Common myeloid progenitor, CD34-positive (primary cell): ENCODE measurements at regions not wholly inside any gene's neighbourhood (a gene's known extent, or its start where the extent isn't known, plus 50 kb on each side); places are given as distances from the start of the nearest gene placed in this dataset.

ENCODE experiments used
- CTCF ChIA-PET: fragments of 350-600 bp; sonication (Branson Sonifier 250); formaldehyde crosslinking; loops from one replicate; lab custom pipeline; 2021; ENCODE audit warnings: antibody characterized with exemption; lab: Charles Lee
- POLR2A ChIA-PET: fragments of 350-600 bp; sonication (Branson Sonifier 250); formaldehyde crosslinking; loops from one replicate; lab custom pipeline; 2021; ENCODE audit warnings: antibody characterized with exemption; lab: Charles Lee
- DNase-seq, 3 donors: peaks; one replicate each; pipeline versions ENCODE4 v3.0.0 to v3.0.0-alpha.2; 2013
- H3K27ac ChIP-seq, 2 experiments: 1 replicate in 1 of 2; 2 replicates in 1 of 2; pipeline ENCODE4 v1.7.0; 2013; ENCODE audit warnings: inconsistent platforms in 2 of 2, low read length in 2 of 2, mild to moderate bottlenecking in 2 of 2, low read depth in 1 of 2, moderate library complexity in 1 of 2; ENCODE audit not compliant: severe bottlenecking in 2 of 2, insufficient read depth in 1 of 2, poor library complexity in 1 of 2
- H3K27me3 ChIP-seq, 5 experiments: replicated peaks in 2 of 5; 1 replicate in 3 of 5; 2 replicates in 2 of 5; pipeline versions ENCODE4 v1.6.1 to v1.7.0; 2013; ENCODE audit warnings: low read length in 4 of 5, mild to moderate bottlenecking in 2 of 5, moderate library complexity in 2 of 5, inconsistent platforms in 1 of 5; ENCODE audit not compliant: insufficient read depth in 5 of 5, control insufficient read depth in 4 of 5
- H3K36me3 ChIP-seq, 4 experiments: 1 replicate in 2 of 4; 2 replicates in 2 of 4; pipeline versions ENCODE4 v1.6.1 to v1.7.0; 2013; ENCODE audit warnings: low read length in 3 of 4, control low read depth in 1 of 4, mild to moderate bottlenecking in 1 of 4; ENCODE audit not compliant: control insufficient read depth in 4 of 4, insufficient read depth in 4 of 4
- H3K4me1 ChIP-seq, 4 experiments: 1 replicate in 3 of 4; 2 replicates in 1 of 4; pipeline versions ENCODE4 v1.6.1 to v1.7.1; 2013; ENCODE audit warnings: low read length in 3 of 4, mild to moderate bottlenecking in 3 of 4, control low read depth in 1 of 4, inconsistent platforms in 1 of 4, moderate library complexity in 1 of 4; ENCODE audit not compliant: control insufficient read depth in 4 of 4, insufficient read depth in 4 of 4; ENCODE audit errors: control extremely low read depth in 1 of 4
- H3K4me3 ChIP-seq, 7 experiments: 1 replicate in 4 of 7; 2 replicates in 3 of 7; pipeline versions ENCODE4 v1.5.1 to v1.7.0; 2013; ENCODE audit warnings: mild to moderate bottlenecking in 7 of 7, low read length in 6 of 7, moderate library complexity in 6 of 7, inconsistent platforms in 2 of 7, low read depth in 2 of 7, control low read depth in 1 of 7; ENCODE audit not compliant: insufficient read depth in 4 of 7, control insufficient read depth in 1 of 7; ENCODE audit errors: extremely low read depth in 1 of 7
- H3K9me3 ChIP-seq, 5 experiments: 1 replicate in 4 of 5; 2 replicates in 1 of 5; pipeline versions ENCODE4 v1.6.1 to v1.7.1; 2013; ENCODE audit warnings: low read length in 4 of 5, mild to moderate bottlenecking in 2 of 5, inconsistent platforms in 1 of 5, low read depth in 1 of 5, moderate library complexity in 1 of 5; ENCODE audit not compliant: control insufficient read depth in 4 of 5, insufficient read depth in 2 of 5; ENCODE audit errors: control extremely low read depth in 1 of 5
- WGBS: methylation state at CpG from one replicate; pipeline ENCODE4 v1.1.5; 2013; ENCODE audit not compliant: insufficient coverage; 5-methylcytosine and 5-hydroxymethylcytosine counted together

DNA sequence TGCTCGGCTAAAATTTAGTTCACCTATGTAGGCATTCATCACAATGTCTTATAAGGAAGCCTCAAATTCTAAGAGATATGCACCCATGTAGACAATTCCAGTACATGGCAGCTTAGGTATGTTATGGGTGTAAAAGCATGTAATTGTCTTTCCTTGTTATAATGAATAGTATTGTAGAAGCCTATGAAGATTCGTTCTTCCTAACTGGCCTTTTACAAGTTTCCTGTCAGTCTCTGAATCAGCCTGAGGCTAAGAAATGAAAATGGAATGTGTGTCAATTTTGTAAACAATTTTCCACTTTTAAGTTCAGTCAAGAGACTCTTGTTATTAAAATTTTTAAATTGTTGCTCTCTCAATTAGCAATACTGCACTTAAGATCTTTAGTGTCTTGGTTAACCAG is 189.9 kb upstream of the GALNT5 start:
- ChIA-PET CTCF (no interaction called here), POLR2A (no interaction called here)
- H3K27ac ChIP-seq = no peak overlapping the region
- WGBS = 80% methylated on average over 1 of the region's 2 CpGs
- H3K4me3 ChIP-seq = no peak overlapping the region
- no peak for DNase-seq
- no peaks in the 10 kb centered on the region for H3K9me3 ChIP-seq
- H3K27me3 ChIP-seq = peaks cover 0 to 2% (median 0%) of the 10 kb centered on the region in 5 experiments
- H3K4me1 ChIP-seq = no peaks in the 10 kb centered on the region
- no peaks in the 10 kb centered on the region for H3K36me3 ChIP-seq

DNA sequence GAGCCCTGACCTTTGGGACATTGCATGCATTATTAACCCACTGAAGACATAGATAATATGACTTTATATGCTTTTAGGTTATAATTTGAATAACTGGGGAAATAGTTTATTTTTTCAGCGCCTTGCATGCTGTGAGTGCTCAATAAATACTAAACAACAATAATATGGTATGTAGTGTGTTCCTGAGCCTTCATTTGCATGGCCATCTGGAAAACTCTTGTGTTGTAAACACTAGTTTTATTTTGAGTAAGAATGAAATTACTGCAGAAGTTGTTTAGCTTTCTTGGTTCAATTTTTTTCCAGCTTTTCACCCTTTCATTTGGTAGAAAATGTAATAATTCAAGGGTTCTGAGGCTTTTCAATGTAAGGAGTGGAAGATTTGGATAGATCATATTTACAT is 189.3 kb upstream of the GALNT5 start:
- H3K36me3 ChIP-seq = no peaks in the 10 kb centered on the region
- H3K4me1 ChIP-seq = no peaks in the 10 kb centered on the region
- peaks cover 0 to 2% (median 0%) of the 10 kb centered on the region in 5 experiments for H3K27me3 ChIP-seq
- ChIA-PET CTCF (no interaction called here), POLR2A (no interaction called here)
- no CpG with 5 or more reads among the region's 1 CpG for WGBS
- H3K4me3 ChIP-seq = no peak overlapping the region
- H3K9me3 ChIP-seq = no peaks in the 10 kb centered on the region
- DNase-seq = no peak
- no peak overlapping the region for H3K27ac ChIP-seq

DNA sequence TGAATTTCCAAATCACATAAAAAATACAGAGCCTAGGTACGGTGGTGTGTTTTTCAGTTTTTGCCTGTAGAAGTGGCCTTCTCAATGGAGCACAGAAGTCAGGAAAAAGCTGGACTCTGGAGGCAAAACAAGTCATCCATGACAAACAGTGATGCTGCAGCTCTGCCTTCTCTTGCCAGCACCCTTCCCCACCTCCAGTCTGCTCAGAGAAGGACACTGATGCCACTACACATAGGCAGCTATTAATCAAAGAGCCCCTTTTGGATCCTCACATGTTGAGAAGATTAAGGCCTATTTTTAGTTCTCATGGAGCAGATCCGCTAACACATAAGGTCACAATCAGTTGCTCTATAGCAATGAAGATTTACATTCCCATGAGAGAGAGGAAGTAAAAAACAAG is 181.6 kb upstream of the GALNT5 start:
- Histone ChIP-seq H3K36me3 (no peaks in the 10 kb centered on the region), H3K9me3 (no peaks in the 10 kb centered on the region), H3K4me3 (no peak overlapping the region), H3K27ac (no peak overlapping the region), H3K27me3 (no peaks in the 10 kb centered on the region), H3K4me1 (no peaks in the 10 kb centered on the region)
- 100% methylated on average over 2 of the region's 2 CpGs for WGBS
- POLR2A ChIA-PET = no interaction called here
- DNase-seq = no peak
- CTCF ChIA-PET = no interaction called here

DNA sequence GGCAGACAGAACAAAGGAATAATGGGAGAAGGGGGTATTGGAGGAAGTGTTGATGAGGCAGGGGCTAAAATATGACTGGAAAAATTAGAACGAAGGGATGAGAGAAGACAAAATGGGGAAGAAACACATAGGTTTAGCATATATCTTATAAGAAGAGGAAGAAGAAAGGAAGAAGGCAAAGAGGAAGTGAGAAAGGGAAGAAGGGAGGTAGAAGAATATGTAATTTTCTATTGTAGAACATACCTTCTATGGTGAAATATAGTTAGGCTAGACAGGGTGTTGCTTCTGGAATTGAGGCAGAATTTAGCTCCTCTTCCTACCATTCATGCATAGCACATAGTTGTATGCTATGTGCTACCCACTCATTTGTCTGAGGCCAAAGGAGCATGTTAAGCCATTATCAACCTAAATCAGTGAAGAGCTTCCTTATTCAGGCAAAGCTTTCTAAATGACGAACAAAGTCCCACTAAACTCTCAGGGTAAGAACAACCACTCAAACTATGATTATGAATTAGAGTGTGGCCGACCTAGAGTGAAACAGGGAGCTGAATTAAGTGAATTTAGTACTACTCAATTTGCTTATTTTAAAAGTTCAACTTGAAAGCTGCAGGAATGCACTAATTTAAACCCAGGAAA is 180.9 kb upstream of the GALNT5 start:
- CTCF ChIA-PET = no interaction called here
- H3K27me3 ChIP-seq = no peaks in the 10 kb centered on the region
- H3K27ac ChIP-seq = no peak overlapping the region
- H3K4me1 ChIP-seq = no peaks in the 10 kb centered on the region
- no peak for DNase-seq
- H3K9me3 ChIP-seq = no peaks in the 10 kb centered on the region
- 20% methylated on average over 1 of the region's 3 CpGs for WGBS
- H3K4me3 ChIP-seq = no peak overlapping the region
- POLR2A ChIA-PET = no interaction called here
- no peaks in the 10 kb centered on the region for H3K36me3 ChIP-seq

DNA sequence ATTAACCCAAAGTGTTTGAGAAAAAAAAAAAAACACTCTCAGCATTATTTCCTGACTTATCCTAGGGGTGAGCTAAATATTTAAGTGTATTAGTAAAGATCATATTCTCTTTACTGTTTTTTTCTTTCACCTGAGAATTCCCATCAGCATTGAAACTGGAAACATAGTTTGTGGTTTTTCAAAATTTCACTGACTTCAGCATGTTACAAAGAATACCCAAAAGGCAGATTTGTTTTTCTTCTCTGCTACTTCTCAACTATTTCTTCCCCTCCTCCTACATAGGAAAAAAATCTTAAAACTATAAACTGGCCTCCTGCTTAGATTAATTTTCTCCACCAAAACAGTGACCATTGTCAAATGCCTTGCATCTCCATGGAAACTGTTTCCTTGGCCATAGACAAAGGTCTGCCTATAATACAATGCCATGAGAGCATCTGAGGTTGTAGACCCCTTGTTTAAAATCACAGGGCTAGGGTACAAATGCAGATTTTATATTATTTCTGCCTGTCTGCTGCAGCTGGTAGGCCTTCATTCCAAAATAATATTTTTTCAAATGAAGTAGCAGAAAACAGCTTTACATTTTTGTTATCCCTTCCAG is 179.7 kb upstream of the GALNT5 start:
- ChIA-PET CTCF (no interaction called here), POLR2A (no interaction called here)
- no peak for DNase-seq
- H3K36me3 ChIP-seq = no peaks in the 10 kb centered on the region
- H3K4me1 ChIP-seq = no peaks in the 10 kb centered on the region
- no peak overlapping the region for H3K4me3 ChIP-seq
- no peaks in the 10 kb centered on the region for H3K27me3 ChIP-seq
- no peaks in the 10 kb centered on the region for H3K9me3 ChIP-seq
- no peak overlapping the region for H3K27ac ChIP-seq

DNA sequence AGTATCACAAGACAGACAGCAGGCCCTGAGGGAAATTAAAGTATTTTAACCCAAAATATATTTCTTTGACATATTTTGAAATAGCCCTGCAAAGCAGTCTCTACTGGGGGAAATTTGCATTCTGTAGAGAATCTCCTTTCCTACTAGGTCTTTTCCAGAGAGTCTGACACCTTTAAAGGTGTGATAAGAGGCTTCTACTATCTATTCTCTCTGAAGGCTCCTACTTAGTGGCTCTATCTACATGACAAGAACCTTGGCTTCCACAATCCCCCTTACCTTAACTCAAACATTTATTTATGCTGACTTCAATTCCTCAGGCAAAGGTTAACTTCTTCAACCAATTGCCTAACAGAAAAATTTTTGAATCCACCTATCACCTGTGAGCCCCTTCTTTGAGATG is 174.6 kb upstream of the GALNT5 start:
- H3K27ac ChIP-seq = no peak overlapping the region
- H3K36me3 ChIP-seq = no peaks in the 10 kb centered on the region
- no peak overlapping the region for H3K4me3 ChIP-seq
- DNase-seq = no peak
- CTCF ChIA-PET = no interaction called here
- H3K27me3 ChIP-seq = no peaks in the 10 kb centered on the region
- no peaks in the 10 kb centered on the region for H3K4me1 ChIP-seq
- no peaks in the 10 kb centered on the region for H3K9me3 ChIP-seq
- POLR2A ChIA-PET = no interaction called here

DNA sequence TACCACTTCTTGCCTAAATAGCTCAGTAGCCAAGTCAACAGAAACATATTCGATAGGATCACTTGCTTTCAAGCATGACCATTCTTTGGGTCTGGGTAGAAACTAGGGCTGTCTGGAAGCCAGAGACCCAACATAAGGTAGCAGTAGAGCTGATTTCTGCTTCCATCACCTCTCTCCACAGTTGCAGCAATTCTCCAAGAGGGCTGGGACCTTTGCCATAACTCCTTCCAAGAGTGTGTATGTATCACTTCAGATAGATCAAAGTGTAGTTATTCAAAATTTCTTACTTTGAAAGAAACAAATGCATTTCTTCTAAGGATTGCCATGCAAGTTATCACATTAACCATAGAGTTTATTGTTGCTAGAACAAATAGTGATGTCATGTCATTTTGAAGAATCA is 172.0 kb upstream of the GALNT5 start:
- CTCF ChIA-PET = no interaction called here

More for the DNA sequence above, 172.0 kb upstream of the GALNT5 start:
- Histone ChIP-seq H3K9me3 (no peaks in the 10 kb centered on the region), H3K27ac (no peak overlapping the region), H3K4me1 (no peaks in the 10 kb centered on the region), H3K27me3 (no peaks in the 10 kb centered on the region), H3K36me3 (no peaks in the 10 kb centered on the region), H3K4me3 (no peak overlapping the region)
- 100% methylated on average over 1 of the region's 1 CpG for WGBS
- DNase-seq = no peak
- POLR2A ChIA-PET = no interaction called here
